ENCODE measurements at regions not wholly inside any gene's neighbourhood (a gene's known extent, or its start where the extent isn't known, plus 50 kb on each side); places are given as distances from the start of the nearest gene placed in this dataset.

- ATAC-seq (no peak), DNase-seq (ENCODE audit: low spot score) (no peak)
- intact Hi-C loops (cut with DNase I) = no loop called here
These were observed 58.6 kb upstream of the SDK1 start for GRCh38 chr7:3242398-3242972.

DNA sequence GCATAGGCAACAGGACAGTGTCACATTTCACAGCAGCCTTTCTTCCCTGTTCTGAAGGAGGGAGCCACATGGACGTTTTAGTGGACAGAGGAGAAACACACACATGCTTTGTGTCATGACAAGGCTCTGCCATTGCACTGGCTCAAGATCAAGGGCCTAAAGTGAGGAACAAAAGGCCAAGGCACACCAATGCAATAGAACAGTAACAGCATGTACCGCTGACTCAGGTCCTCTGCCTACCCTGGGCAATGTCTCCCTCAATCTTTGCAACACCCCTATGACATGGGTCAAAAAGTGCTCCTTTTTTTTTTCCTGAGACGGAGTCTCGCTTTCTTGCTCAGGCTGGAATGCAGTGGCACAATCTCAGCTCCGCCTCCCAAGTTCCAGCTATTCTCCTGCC is 57.8 kb upstream of the SDK1 start:
- DNase-seq (ENCODE audit: low spot score) (no peak), ATAC-seq (no peak)
- intact Hi-C loops (cut with DNase I) = no loop called here

DNA sequence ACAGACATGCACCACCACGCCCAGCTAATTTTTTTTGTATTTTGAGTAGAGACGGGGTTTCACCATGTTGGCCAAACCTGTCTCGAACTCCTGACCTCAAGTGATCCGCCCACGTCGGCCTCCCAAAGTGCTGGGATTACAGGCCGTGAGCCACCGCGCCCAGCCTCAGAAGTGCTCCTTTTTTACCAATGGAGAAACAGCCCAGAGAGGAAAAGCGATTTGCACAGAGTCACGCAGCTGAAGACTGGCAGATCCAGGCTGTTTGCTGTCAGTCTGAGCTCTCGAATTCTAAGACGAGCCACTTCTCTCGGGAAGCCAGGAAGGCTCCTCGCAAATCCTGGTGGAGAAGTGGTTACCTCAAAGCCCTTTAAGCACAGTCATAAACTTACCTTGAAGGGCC is 57.4 kb upstream of the SDK1 start:
- ATAC-seq (no peak), DNase-seq (ENCODE audit: low spot score) (no peak)
- intact Hi-C loops (cut with DNase I) = no loop called here

- DNase-seq (ENCODE audit: low spot score) = no peak
- no peak for ATAC-seq
- intact Hi-C loops (cut with DNase I) = no loop called here
These were observed 56.7 kb upstream of the SDK1 start for GRCh38 chr7:3244241-3244814.

DNA sequence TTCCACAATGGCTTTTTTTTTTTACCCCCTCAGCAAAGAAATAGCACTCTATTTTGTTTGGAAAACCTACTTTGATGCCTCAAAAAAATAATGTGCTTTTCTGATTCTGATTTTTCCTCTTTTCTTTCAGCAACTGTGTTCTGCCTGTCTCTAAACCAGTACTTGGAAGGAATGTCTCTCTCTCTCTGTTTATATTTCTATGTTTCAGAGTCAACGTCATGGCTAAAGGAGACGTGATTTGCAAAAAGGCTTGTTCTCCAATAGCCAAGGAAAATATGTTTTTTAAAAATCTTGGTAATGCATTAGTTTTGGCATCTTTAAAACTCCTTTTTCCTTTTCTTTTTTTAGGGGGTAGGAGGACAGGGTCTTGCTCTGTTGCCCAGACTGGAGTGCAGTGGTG is 56.0 kb upstream of the SDK1 start:
- ATAC-seq (no peak), DNase-seq (ENCODE audit: low spot score) (no peak)
- intact Hi-C loops (cut with DNase I) = no loop called here

DNA sequence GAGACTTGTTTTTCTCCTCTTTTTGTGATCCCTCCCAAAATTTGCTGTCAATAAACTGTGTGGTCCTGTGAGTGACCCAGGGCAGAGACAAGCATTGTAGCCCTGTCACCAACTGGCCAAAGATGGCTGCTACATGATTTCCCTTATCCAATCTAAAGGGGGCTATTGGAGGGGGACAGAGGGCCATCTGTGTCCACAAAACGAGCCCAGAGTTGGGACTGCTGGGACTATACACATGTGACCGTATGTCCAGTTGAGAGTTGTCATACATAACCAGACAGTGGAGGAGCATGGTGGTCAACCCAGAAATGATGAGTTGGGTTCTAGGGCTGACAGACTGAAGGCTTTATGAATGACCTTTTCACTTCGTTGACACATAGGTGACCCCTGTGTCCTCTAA is 55.3 kb upstream of the SDK1 start:
- DNase-seq (ENCODE audit: low spot score) (no peak), ATAC-seq (no peak)
- intact Hi-C loops (cut with DNase I) = no loop called here

DNA sequence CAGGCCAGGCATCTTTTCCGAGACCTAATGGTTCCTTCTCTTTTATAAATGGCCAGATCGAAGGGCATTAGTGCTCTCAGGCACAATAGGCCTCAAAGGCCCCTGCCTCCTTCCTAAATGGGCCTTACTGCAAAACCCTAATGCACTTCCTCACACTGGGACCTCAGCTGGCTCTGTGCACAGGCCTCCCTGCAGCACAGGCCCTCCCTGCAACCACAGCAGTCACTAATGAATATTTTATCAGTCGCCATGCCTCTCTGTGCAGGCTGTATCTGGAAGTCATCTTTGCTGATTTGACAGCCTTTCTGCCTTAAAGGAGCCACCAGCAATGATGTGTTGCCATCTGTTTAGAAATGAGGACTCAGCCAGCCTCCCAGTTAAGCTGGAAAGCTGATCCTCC is 54.9 kb upstream of the SDK1 start:
- intact Hi-C loops (cut with DNase I) = no loop called here
- DNase-seq (ENCODE audit: low spot score) (no peak), ATAC-seq (no peak)

DNA sequence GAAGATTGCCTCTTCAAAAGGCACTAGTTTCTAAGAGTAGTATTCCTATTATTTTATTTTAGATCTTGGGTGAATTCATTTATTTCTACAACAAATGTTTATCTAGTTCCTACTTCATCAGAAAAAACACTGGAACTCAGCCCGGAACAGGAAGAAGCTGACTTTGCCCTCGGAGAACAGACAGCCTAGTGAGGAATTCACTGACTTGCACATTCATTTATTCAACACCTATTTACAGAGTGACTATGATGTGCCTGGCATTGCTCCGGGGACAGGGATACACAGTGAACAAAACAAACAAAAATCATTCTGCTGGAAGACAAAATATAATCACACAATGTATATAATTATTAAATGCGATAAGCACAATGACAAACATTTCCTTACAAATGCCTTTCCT is 54.4 kb upstream of the SDK1 start:
- intact Hi-C loops (cut with DNase I) = no loop called here
- ATAC-seq (no peak), DNase-seq (ENCODE audit: low spot score) (no peak)

GRCh38 chr7:3250725-3251124 is 50.3 kb upstream of the SDK1 start:
- intact Hi-C loops (cut with DNase I) = no loop called here
- no peak for ATAC-seq

More at GRCh38 chr7:3250725-3251124, 50.3 kb upstream of the SDK1 start:
- DNase-seq (ENCODE audit: low spot score) = no peak
